D721Med (cell line): ENCODE measurements at regions not wholly inside any gene's neighbourhood (a gene's known extent, or its start where the extent isn't known, plus 50 kb on each side); places are given as distances from the start of the nearest gene placed in this dataset.

Experiments
- DNase-seq: peaks from one replicate; pipeline ENCODE4 v3.0.0; 2011; ENCODE audit warnings: low spot score; ENCODE audit not compliant: insufficient read length
- FAIRE-seq: peaks from 2 replicates; lab custom pipeline; 2011; peaks lifted over from hg19 to GRCh38; lab: Jason Lieb, UNC
- CTCF ChIP-seq: IDR thresholded peaks from 2 replicates; pipeline ENCODE4 v1.5.1; 2012; ENCODE audit warnings: mild to moderate bottlenecking, control low read depth; ENCODE audit not compliant: insufficient read depth; ENCODE audit errors: missing control alignments

- TF ChIP-seq CTCF, result no peak
- FAIRE-seq (no peak), DNase-seq (no peak)
Observed at GRCh38 chr21:19420565-19420964, 1017.0 kb upstream of the TMPRSS15 start.

GRCh38 chr21:19433623-19434022, 1030.0 kb upstream of the TMPRSS15 start:
- FAIRE-seq (no peak), DNase-seq (no peak)
- TF ChIP-seq CTCF, result no peak

- FAIRE-seq, result no peak
- no peak for TF ChIP-seq CTCF
- no peak for DNase-seq
Observed at GRCh38 chr21:19440792-19441655, 1037.4 kb upstream of the TMPRSS15 start.

- DNase-seq (no peak), FAIRE-seq (no peak)
- TF ChIP-seq CTCF, result no peak
Observed at GRCh38 chr21:19458295-19458694, 1054.7 kb upstream of the TMPRSS15 start.

- TF ChIP-seq CTCF, result no peak
- FAIRE-seq, result no peak
Observed at GRCh38 chr21:19461481-19462205, 1058.1 kb upstream of the TMPRSS15 start.

GRCh38 chr21:19463966-19464365, 1060.4 kb upstream of the TMPRSS15 start:
- no peak for FAIRE-seq
- no peak for TF ChIP-seq CTCF
- no peak for DNase-seq

More at GRCh38 chr21:19461481-19462205, 1058.1 kb upstream of the TMPRSS15 start:
- no peak for DNase-seq
